Posterior cingulate gyrus (tissue), 11 donors: ENCODE measurements at regions not wholly inside any gene's neighbourhood (a gene's known extent, or its start where the extent isn't known, plus 50 kb on each side); places are given as distances from the start of the nearest gene placed in this dataset.
A peak's percentile ranks its signal among the peaks of the same experiment; 100 is the strongest.

Source experiments
- DNase-seq, 10 donors: peaks; one replicate each; pipeline versions ENCODE4 v3.0.0 to v3.0.0-alpha.2; 2020 to 2021; ENCODE audit warnings: mixed read lengths in 3 of 10
- intact Hi-C: fragments of 100-400 bp; cut with DNase I; formaldehyde crosslinking; loops from one replicate; pipeline ENCODE4 v1.15.1; 2023

DNA sequence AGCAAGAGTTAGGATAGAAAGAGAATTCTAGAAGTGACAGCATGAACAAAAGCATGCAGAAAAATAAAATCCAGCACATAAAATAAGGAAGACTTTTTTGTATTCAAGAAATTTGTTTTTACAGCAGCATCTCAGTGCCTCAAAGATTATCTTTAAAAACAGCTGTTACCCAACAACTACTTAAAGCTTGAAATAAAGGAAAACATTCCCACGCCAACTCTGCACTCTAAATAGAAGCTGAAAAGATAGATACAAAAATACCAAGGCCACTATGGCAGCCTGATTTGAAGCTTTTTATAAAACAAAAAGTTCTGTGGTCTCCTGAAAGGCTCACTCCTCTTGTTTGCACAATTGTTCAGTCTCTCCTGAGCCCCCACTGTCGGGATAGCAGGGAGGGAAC lies 83.6 kb upstream of the LRRC55 start:
- no peak for DNase-seq
- intact Hi-C loops: no loop called here

DNA sequence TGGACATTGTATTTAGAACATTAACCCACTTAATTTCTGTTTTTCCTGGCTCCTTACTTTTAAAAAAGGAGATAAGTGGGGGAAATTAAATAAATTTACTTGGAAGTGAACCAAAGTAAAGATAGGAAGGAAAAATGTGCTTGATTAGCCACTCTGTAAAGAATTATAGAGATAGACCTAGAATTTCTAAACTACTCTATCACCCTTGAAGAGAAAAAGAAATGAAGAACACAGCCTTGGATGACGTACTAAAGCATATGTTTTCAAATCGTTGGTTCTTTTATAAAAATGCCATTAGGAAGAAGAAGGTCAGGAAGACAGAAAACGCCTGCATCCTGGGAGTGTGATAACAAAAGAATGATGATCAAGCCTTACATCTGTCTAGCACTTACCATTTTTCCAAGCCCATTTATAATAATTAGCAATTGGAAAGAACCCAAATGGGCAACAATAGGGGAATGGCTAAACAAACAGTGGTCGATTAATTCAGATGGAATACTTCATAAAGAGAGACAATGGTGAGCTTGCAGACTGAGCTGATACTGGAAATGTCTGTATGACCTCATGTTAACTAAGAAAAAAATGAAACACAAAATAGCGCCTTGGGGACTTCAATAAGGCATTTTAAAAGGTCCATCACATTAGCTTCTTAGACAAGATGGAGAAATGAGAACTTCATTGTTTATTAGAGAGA lies 81.0 kb upstream of the LRRC55 start:
- no peak for DNase-seq
- intact Hi-C loops: no loop called here

DNA sequence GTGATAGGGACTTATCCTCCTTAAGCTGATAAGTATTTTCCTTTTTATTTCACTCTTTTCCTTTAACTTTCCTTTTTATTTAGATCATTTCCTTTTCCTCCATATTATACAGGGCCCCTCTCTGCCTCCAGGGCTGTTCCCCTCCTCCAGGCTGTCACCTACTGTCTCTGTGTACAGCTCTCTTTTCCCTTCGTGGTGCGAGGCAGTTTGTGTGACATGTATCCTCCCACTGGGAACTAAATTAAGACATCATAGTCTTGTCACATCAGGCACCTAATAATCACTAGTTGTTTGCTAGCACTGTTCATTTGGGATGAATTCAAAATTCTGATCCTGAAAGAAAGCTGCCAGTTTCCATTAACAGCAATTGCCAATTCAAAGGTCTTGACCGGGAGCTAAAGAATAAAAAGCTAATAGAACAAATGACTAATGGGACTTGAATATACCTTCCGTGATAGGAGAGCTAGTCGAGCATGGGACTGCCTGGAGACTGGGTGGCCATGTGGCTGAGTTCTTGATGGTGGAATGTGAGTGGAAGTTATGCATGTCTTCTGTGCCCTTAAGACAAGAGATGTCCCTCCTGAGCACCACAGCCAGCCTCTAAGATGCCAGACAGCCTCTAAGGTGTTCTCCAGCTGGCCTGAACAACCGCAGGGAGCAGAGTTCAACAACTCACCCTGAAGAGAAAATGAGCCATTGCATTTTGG lies 77.7 kb upstream of the LRRC55 start:
- DNase-seq: no peak

DNA sequence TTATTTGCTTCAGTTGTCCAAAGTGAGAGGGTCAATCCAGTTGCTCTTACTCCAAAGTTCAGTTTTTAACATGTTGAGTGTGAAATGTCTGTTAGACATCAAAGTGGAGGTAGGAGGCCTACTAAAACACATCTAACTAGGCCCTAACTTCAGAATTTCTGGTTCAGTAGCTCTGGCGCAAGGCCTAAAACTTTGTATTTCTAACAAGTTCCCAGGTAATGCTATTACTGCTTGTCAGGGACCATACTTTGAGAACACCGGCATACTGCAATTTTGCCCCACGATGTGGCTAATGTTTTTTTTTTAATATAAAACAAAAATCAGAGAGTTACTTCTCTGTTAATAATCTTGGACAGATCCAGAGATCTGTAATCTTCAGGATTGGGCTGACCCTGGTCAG lies 72.4 kb upstream of the LRRC55 start:
- intact Hi-C loops: no loop called here
- DNase-seq: no peak

More for the DNA sequence above, 77.7 kb upstream of the LRRC55 start:
- intact Hi-C loops: no loop called here

DNA sequence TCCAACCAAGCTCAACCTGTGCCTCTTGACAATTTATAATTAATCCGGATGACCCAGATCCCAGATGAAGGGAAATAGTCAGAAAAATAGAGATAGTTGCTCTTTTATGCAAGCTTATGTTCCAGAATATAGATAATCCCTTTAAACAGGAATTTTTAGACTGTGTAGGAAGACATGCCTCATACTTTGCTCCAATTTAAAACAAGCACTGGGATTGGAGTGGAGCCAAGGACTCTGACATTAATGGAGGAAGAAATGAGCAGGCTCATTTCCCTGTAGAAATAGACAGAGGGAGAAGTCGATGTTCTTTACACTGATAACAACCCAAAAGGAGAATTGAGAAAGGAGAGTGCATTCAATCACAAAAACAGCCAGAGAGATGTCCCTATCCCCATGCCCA lies 70.1 kb upstream of the LRRC55 start:
- no peak for DNase-seq
- intact Hi-C loops: no loop called here

DNA sequence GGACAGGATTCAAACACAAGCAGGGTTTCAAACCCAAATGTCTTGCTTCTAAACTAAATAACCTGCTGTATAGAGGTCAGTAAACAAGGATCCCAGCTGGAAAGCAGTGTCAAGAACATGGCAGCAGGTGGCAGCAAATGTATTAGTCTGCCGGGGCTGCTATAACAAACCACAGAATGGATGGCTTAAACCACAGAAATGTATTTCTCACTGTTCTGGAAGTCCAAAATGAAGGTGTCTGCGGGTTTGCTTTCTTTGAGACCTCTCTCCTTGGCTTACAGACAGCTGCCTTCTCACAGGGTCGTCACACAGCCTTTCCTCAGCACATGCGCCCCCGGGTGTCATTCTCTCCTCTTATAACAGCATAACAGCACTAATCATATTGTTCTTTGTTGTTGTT lies 65.1 kb upstream of the LRRC55 start:
- intact Hi-C loops: loop anchor here (5.0 kb wide), 1 partner anchor 131 kb away; no protein-coding TSS in a partner anchor

DNA sequence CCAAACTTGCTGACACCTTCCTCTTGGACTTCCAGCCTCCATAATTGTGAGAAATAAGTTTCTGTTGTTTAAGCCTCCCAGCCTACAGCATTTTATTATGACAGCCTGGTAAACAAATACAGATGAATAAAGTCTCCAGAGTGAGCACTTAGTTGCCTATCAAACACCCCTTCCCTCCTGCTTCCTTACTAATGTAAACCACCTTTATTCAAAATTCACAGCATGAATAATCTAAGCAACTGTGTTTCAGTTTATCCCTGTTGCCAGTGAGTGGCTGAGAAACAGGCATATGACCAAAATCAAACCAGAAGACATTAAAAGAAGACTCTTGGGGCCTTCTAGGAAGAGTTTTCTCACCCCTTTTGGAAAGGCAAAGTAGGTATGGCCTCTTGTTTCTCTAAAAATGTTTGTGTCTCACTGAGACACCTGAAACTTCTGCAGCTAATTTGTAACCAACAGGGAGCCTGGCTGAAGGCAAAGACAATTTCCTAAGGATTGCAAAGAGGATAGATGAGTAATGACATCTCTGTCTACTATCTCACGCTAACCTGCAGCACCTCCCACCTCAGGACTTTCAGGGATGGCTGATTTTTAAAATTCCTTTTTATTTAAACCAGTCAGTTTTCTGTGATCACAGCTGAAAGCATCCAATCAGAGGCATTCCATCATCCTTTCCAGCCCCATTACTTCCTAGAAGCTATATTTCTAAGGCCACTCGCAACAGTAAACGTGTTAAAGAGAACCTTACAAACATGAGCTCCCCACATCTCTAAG lies 61.4 kb upstream of the LRRC55 start:
- DNase-seq: no peak
- intact Hi-C loops: no loop called here

More for the DNA sequence above, 65.1 kb upstream of the LRRC55 start:
- DNase-seq: peak in 1 of 10 donors; percentile 77

DNA sequence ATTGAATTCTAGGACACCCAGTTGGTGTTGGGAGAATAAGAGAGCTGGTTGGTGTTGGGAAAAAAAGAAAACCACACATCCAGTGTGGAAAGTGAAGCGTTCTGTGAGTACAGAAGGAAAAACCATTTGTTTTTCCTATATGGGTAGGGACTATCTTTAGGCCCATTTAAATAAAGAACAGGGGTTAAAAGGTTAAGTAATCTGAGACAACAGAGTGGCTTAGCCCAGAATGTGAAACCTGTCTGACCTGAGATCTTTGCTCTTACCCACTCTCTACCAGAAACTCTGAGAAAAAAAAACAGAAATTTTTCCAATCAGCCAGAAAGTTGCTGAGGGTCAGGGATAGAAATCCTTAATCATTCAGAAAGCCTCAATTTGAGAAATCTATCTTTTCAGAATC lies 59.8 kb upstream of the LRRC55 start:
- no peak for DNase-seq
- intact Hi-C loops: no loop called here

DNA sequence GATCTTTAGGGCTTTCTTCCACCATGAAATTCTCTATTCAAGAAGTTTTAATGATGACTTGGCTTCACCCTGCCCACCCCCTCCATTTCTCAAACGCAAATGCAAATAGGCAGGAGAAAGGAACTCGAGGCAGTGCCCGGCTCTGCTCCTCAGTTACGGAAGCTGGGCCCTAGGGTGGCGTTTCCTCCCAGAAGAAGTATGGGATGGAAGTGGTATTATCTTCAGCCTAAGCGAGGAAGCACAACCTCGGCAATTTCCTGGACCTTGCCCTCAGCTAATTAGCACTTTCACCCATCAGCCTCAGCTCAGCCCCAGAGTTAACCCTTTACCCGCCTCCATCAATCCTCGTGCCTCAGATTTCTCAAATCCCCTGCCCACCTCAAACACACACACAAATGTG lies 58.2 kb upstream of the LRRC55 start:
- intact Hi-C loops: no loop called here
- DNase-seq: no peak

DNA sequence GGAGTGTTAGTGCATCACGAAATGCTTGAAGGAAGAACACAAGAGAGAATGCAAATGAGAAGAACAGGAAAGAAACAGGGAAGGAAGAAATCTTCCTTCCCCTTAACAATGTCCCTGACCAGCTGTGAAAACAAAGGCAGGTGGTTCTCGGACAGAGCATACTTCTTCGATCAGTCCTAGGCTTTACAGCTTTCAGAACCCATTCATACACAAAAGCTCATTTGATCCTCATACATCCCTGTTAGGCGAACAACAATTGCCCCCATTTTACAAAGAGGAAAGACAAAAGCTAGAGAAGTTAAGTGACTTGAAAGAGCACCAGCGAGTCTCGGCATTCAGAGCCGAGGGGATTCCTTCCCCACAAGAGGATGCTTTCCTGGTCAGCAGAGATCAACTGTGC lies 57.2 kb upstream of the LRRC55 start:
- intact Hi-C loops: no loop called here
- DNase-seq: no peak

DNA sequence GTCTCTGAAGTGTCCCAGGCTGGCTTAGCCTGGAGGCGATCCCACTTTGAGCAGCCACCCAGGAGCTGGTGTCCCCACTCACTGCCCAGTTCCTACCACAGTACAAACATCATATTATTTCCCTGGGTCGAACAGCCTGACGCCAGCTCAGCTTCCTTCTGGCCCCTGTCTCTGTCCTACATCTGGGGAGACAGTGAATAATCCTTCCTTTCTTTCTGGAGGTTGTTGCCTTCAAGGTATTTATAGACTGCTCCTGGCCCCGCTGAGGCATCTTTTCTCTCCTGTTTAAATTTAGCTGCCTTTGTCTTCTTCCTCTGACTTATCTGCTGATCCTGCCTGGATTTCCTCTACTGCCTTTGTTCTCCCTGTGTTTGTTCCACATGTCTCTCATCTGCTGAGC lies 56.8 kb upstream of the LRRC55 start:
- no peak for DNase-seq
- intact Hi-C loops: no loop called here

DNA sequence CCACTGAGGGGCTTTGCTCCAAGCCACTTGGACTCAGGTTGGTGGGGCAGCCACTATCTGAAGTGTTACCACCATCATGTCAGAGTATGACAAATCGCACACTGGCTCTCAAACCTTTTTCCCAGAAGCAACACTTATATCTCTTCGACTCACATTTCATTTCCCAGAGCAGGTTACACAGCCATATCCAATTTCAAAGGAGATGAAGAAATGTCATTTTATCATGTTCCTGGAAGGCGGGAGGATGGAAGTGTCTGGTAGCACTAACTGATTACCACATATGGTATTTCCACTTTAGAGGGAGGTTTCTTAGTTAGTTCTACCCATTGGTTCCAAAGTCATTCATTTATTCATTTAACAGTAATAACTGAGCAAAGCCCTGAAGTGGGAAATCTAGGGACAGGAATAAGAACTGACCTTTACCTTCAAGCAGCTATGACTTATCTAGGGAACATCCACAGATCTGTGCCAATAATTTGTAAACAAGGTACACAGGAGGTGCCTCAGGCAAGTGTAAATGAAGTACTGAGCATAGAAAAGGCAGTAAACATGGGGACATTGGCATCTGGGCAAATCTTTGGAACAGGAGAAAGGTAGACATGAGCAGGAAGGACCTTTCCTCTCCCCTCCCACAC lies 54.9 kb upstream of the LRRC55 start:
- intact Hi-C loops: no loop called here
- DNase-seq: no peak

DNA sequence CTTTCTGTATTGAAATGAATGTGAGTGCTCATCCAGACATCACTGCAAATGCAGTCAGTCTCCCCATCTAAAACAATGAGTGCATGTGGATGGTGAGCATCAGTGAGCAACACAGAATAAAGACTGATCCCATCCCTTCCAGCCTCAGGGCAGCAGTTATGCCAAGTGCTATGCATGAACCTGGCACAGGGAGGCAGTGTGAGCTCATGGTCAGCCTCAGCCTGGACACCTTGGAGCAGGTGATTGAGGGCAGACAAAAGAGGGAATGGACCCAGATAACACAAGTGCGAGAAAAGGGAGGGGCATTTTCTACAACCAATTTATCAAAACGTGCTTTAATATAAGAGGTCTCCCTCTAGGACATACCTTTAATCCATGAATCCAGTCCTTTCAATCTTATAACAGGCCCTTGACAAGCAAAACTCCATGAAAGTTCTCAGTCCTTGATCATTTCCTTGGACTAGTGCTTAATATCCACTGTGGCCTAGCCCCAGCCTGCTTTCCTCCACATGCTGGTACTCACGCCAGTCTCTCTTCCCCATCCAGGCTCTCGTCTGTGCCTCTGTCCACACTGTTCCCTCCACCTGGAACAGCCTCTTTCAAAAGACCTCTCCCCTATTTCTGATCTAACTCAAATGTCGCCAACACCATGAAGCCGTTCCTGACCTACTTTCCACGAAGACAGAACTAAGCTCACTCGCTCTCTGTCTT lies 50.5 kb upstream of the LRRC55 start:
- intact Hi-C loops: loop anchor here (5.0 kb wide), 1 partner anchor 116 kb away; no protein-coding TSS in a partner anchor
- DNase-seq: peak in 2 of 10 donors; percentile 20 to 22
